Mucosa of descending colon (tissue), 3 donors: ENCODE measurements at regions not wholly inside any gene's neighbourhood (a gene's known extent, or its start where the extent isn't known, plus 50 kb on each side); places are given as distances from the start of the nearest gene placed in this dataset.

Experiments
- ATAC-seq: fragments of 200-7000 bp; cut with Tn5 transposase; one replicate; pipeline ENCODE4 v1.9.1; 2020; ENCODE audit warnings: mild to moderate bottlenecking, moderate library complexity
- DNase-seq, 3 donors: peaks; one replicate each; pipeline ENCODE4 v3.0.0-alpha.2; 2020
- H3K36me3 ChIP-seq: fragments of 200-600 bp; one replicate; pipeline ENCODE4 v1.8.0; 2021; ENCODE audit warnings: low read depth, mild to moderate bottlenecking
- H3K4me1 ChIP-seq: fragments of 200-600 bp; one replicate; pipeline ENCODE4 v1.8.0; 2021; ENCODE audit warnings: low read depth, mild to moderate bottlenecking
- H3K4me3 ChIP-seq: fragments of 200-600 bp; one replicate; pipeline ENCODE4 v1.8.0; 2021; ENCODE audit warnings: mild to moderate bottlenecking
- H3K9me3 ChIP-seq: fragments of 200-600 bp; one replicate; pipeline ENCODE4 v1.8.0; 2021; ENCODE audit warnings: mild to moderate bottlenecking
- intact Hi-C, 2 donors: fragments of 100-400 bp; cut with DNase I in 1 of 2; cut with micrococcal nuclease in 1 of 2; formaldehyde crosslinking; loops; one replicate each; pipeline versions ENCODE4 v1.11.0 to v1.11.1; 2022; cut with DNase I, micrococcal nuclease
- TF ChIP-seq, protein P1 (sequence below): fragments of 200-600 bp; IDR thresholded peaks from one replicate; pipeline ENCODE4 v1.8.0; 2022; ENCODE audit warnings: antibody characterized with exemption, mild to moderate bottlenecking
- donor health status: DM: no; HTN: no; CAD: no; lungs with moderate emphysema.
- donor health status: DM: no; HTN: no; CAD: no.
- donor health status: DM: no; HTN: yes; CAD: no.

DNA sequence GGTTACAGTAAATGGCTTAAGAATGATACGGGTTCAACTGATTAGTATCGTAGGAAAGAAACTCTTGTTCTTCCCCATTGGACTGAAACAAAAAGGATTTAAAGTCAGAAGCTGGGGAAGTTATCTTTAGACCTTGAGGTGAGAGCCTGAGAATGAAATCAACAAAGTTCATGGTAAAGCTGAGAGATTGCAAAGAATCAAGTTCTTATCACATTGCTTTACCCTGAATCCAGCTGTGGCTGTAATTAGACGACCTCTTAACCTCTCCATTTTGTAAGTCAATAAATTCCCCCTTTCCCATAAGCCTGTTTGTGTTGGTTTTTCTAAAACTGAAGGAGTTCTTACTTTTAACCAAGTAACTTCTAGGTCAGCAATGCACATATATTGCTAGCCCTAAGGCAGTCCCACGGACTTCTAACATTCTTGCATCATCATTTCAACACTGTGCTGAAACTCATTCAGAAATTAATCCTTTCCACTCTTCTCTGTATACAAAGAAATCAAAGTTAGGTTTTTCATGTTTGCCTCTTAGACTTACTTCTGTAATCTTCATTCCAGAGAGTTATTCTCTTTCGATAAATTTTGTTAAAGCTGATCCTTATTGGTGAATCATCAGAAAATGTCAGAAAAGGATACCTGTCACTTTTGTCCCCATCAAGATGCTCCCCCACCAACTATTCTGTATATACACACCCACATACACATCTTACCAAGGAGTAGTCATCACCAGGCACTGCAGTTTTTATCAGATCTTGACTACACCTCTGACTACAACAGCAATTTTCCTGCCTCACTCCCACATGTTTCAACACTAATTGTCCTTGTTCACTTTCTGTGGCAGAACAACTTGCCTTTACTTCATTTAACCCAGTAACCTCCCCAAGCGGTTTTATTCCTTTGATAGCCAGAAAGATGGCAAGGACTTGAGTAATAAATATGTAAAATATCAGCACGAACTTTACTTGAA is 77.9 kb upstream of the STK26 start:
- Histone ChIP-seq H3K9me3 (no peaks in the 10 kb centered on the region), H3K4me3 (no peak overlapping the region), H3K4me1 (no peaks in the 10 kb centered on the region), H3K36me3 (no peaks in the 10 kb centered on the region)
- intact Hi-C loops, result no loop called here
- DNase-seq (no peak), ATAC-seq (no peak)
- TF ChIP-seq, protein P1, sequence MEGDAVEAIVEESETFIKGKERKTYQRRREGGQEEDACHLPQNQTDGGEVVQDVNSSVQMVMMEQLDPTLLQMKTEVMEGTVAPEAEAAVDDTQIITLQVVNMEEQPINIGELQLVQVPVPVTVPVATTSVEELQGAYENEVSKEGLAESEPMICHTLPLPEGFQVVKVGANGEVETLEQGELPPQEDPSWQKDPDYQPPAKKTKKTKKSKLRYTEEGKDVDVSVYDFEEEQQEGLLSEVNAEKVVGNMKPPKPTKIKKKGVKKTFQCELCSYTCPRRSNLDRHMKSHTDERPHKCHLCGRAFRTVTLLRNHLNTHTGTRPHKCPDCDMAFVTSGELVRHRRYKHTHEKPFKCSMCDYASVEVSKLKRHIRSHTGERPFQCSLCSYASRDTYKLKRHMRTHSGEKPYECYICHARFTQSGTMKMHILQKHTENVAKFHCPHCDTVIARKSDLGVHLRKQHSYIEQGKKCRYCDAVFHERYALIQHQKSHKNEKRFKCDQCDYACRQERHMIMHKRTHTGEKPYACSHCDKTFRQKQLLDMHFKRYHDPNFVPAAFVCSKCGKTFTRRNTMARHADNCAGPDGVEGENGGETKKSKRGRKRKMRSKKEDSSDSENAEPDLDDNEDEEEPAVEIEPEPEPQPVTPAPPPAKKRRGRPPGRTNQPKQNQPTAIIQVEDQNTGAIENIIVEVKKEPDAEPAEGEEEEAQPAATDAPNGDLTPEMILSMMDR, result no peak

DNA sequence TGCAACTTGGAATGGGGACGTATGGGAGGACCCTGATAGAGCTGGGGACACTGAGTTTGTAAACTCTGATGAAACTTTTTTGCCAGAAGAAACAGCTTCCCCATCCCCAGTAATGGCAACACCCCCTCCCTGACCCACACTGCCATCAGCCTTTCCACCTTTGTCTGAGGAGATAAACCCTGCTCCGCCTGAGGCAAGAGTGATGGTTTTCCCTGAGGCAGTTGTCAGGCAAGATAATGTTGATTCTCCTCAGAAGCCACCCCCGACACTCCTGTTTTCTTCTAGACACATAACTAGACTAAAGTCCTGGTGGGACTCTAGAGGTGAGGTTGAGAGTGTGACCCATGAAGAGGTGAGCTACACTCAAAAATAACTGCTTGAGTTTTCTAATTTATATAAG is 71.9 kb upstream of the STK26 start:
- H3K4me1 ChIP-seq, result no peaks in the 10 kb centered on the region
- DNase-seq (no peak), ATAC-seq (no peak)
- no peaks in the 10 kb centered on the region for H3K9me3 ChIP-seq
- TF ChIP-seq, protein P1, result no peak
- H3K36me3 ChIP-seq, result no peaks in the 10 kb centered on the region
- intact Hi-C loops, result no loop called here
- no peak overlapping the region for H3K4me3 ChIP-seq

DNA sequence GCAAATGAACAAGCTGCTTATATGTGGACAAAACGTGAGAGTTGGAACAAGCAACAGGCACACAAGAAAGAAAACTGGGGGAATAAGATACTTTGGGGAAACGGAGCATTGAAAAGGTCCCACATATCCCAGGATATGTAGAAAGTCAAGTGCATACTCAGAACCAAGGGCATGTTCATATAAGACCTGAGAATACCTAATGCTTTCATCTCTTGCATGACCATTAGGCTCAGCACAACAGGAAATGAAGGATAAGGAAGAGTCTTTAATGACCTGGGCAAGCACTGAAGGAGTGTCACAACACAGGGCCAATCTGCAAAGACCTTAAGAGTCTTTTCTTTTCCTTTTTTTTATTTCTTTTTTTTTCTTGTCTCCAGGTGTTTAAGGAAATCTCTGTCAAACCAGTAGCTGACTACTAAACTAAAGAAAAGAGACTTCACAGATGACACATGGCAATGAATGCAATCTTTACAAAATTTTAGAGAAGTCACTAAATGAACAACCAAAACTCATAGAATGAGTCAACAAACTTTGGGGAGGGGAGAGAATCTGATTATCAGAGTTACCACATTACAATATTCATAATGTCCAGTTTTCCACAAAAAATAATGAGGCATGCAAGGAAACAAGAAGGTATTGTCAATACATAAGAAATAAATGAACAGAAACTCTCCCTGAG is 67.9 kb upstream of the STK26 start:
- Histone ChIP-seq H3K4me1 (no peaks in the 10 kb centered on the region), H3K36me3 (no peaks in the 10 kb centered on the region), H3K9me3 (no peaks in the 10 kb centered on the region), H3K4me3 (no peak overlapping the region)
- ATAC-seq (no peak), DNase-seq (no peak)
- intact Hi-C loops, result no loop called here
- TF ChIP-seq, protein P1, result no peak

DNA sequence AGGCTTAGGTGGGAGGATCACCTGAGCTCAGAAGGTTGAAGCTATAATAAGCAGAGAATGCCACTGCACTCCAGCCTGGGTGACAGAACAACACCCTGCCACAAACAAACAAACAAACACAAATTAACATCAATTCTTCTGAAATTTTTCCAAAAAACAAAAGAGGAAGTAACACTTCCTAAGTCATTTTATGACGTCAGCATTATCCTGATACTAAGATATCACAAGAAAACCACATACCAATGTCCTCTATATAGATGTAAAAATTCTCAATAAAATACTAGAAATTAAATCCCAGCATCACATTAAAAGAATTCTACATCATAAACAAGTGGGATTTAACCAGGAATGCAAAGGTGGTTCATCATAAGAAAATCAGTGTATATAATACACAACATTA is 64.4 kb upstream of the STK26 start:
- TF ChIP-seq, protein P1, result no peak
- Histone ChIP-seq H3K4me3 (no peak overlapping the region), H3K9me3 (no peaks in the 10 kb centered on the region), H3K36me3 (no peaks in the 10 kb centered on the region), H3K4me1 (no peaks in the 10 kb centered on the region)
- no peak for ATAC-seq
- DNase-seq, result no peak
- intact Hi-C loops, result no loop called here

DNA sequence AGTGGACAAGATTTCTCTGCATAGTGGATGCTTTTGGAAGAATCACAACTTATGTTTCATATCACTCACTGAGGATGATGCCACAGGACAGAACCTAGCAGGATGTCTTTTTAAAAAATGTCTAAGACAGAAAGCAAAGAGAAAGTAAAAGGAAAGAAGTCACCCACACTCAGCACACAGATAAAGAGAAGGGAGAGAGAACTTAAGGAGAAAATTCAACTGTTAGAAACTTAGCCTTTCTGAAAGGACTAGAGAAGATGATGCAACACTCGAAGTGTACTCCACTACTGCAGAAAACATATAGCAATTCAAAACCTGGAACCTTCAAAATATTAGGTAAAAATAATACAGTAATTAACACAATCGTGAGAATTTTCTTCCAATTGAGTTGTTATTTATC is 52.8 kb upstream of the STK26 start:
- TF ChIP-seq, protein P1, result no peak
- ATAC-seq, result no peak

More for the DNA sequence above, 52.8 kb upstream of the STK26 start:
- H3K4me3 ChIP-seq, result no peak overlapping the region
- H3K9me3 ChIP-seq, result no peaks in the 10 kb centered on the region
- intact Hi-C loops, result no loop called here
- H3K4me1 ChIP-seq, result no peaks in the 10 kb centered on the region
- H3K36me3 ChIP-seq, result no peaks in the 10 kb centered on the region
- DNase-seq, result no peak
